Testis (tissue), 2 donors: ENCODE measurements at regions not wholly inside any gene's neighbourhood (a gene's known extent, or its start where the extent isn't known, plus 50 kb on each side); places are given as distances from the start of the nearest gene placed in this dataset.
"Not testable (repeated sequence)": the region's sequence is repeated elsewhere in the genome, so short reads cannot be mapped to it uniquely, and the experiment has no call there.

Experiments
- DNase-seq: peaks from one replicate; pipeline ENCODE4 v3.0.0-alpha.2; 2019
- H3K27ac ChIP-seq, 2 donors: fragments of 200-600 bp; sonication (generic); one replicate each; pipeline ENCODE4 v1.5.1; 2019
- H3K27me3 ChIP-seq: fragments of 200-600 bp; sonication (generic); one replicate; pipeline ENCODE4 v1.5.1; 2019
- H3K36me3 ChIP-seq: fragments of 200-600 bp; sonication (generic); one replicate; pipeline ENCODE4 v1.5.1; 2017; ENCODE audit warnings: low read depth; ENCODE audit errors: missing control alignments
- H3K4me1 ChIP-seq: fragments of 200-600 bp; sonication (generic); one replicate; pipeline ENCODE4 v1.5.1; 2019
- H3K4me3 ChIP-seq, 2 donors: fragments of 200-600 bp; sonication (generic); one replicate each; pipeline ENCODE4 v1.5.1; 2017 to 2019
- H3K9me3 ChIP-seq: fragments of 200-600 bp; sonication (generic); one replicate; pipeline ENCODE4 v1.5.1; 2017
- CTCF ChIP-seq, 3 experiments: fragments of 450-650 bp in 2 of 3; fragments of 200-600 bp in 1 of 3; sonication (generic) in 1 of 3; IDR thresholded peaks; one replicate each; pipeline ENCODE4 v1.5.1; 2016 to 2019; ENCODE audit warnings: antibody characterized with exemption in 3 of 3, mild to moderate bottlenecking in 2 of 3, moderate library complexity in 1 of 3
- POLR2A ChIP-seq: fragments of 450-650 bp; IDR thresholded peaks from one replicate; pipeline ENCODE4 v1.6.1; 2017; ENCODE audit warnings: antibody characterized with exemption, mild to moderate bottlenecking, moderate library complexity
- WGBS, 2 donors: methylation state at CpG; one replicate each; pipeline ENCODE4 v1.1.5; 2018; 5-methylcytosine and 5-hydroxymethylcytosine counted together
- intact Hi-C: fragments of 100-400 bp; cut with DNase I; formaldehyde crosslinking; loops from one replicate; pipeline ENCODE4 v1.15.1; 2023; ENCODE audit warnings: low total_unique reads

- peak; percentile 92 for DNase-seq
- Histone ChIP-seq H3K4me3 (peak overlapping the region; percentile 55 to 63), H3K27ac (peak overlapping the region; percentile 76 to 91), H3K4me1 (peaks cover 6% of the 10 kb centered on the region), H3K27me3 (no peaks in the 10 kb centered on the region), H3K36me3 (no peaks in the 10 kb centered on the region), H3K9me3 (no peaks in the 10 kb centered on the region)
- intact Hi-C loops: no loop called here
- no peak for TF ChIP-seq POLR2A
- TF ChIP-seq CTCF (IDR thresholded peaks at IDR 0.05): peak in 2 of 3 experiments; percentile 3 to 38
- WGBS, 2 donors: 9 to 10% methylated on average over 31 to 34 of the region's 43 CpGs
Measured at GRCh38 chr17:20908313-20909267, 134.2 kb downstream of the USP22 start.

GRCh38 chr17:20914658-20915057, 128.2 kb downstream of the USP22 start:
- no peaks in the 10 kb centered on the region for H3K36me3 ChIP-seq
- intact Hi-C loops: no loop called here
- peak; percentile 32 for DNase-seq
- peak overlapping the region in 1 of 2 donors; percentile 15 for H3K27ac ChIP-seq
- no peak overlapping the region for H3K4me3 ChIP-seq
- no peaks in the 10 kb centered on the region for H3K27me3 ChIP-seq
- WGBS, 2 donors: 51 to 58% methylated on average over 4 of the region's 4 CpGs
- no peaks in the 10 kb centered on the region for H3K9me3 ChIP-seq
- no peaks in the 10 kb centered on the region for H3K4me1 ChIP-seq
- TF ChIP-seq POLR2A: no peak
- TF ChIP-seq CTCF (IDR thresholded peaks at IDR 0.05): no peak

- intact Hi-C loops: no loop called here
- TF ChIP-seq CTCF (IDR thresholded peaks at IDR 0.05) (no peak), POLR2A (no peak)
- H3K9me3 ChIP-seq: no peaks in the 10 kb centered on the region
- H3K27me3 ChIP-seq: no peaks in the 10 kb centered on the region
- WGBS, 2 donors: 80 to 83% methylated on average over 4 of the region's 4 CpGs
- no peaks in the 10 kb centered on the region for H3K4me1 ChIP-seq
- H3K36me3 ChIP-seq: no peaks in the 10 kb centered on the region
- H3K4me3 ChIP-seq: no peak overlapping the region
- H3K27ac ChIP-seq: no peak overlapping the region
- no peak for DNase-seq
Measured at GRCh38 chr17:20916383-20916782, 126.4 kb downstream of the USP22 start.

- H3K4me3 ChIP-seq, H3K4me1 ChIP-seq, H3K36me3 ChIP-seq, H3K27ac ChIP-seq, DNase-seq, H3K9me3 ChIP-seq, H3K27me3 ChIP-seq, intact Hi-C loops: not testable (repeated sequence)
- WGBS, 2 donors: 91 to 95% methylated on average over 9 to 10 of the region's 10 CpGs
Measured at GRCh38 chr17:20917610-20918306, 125.1 kb downstream of the USP22 start.

GRCh38 chr17:20920095-20920814, 122.6 kb downstream of the USP22 start:
- Histone ChIP-seq H3K4me1 (no peaks in the 10 kb centered on the region), H3K4me3 (no peak overlapping the region), H3K9me3 (no peaks in the 10 kb centered on the region), H3K27ac (no peak overlapping the region), H3K36me3 (no peaks in the 10 kb centered on the region), H3K27me3 (no peaks in the 10 kb centered on the region)
- DNase-seq: no peak
- intact Hi-C loops: no loop called here
- WGBS, 2 donors: 49% methylated on average over 3 of the region's 3 CpGs
- TF ChIP-seq CTCF (IDR thresholded peaks at IDR 0.05) (no peak), POLR2A (no peak)
